ENCODE measurements at regions not wholly inside any gene's neighbourhood (a gene's known extent, or its start where the extent isn't known, plus 50 kb on each side); places are given as distances from the start of the nearest gene placed in this dataset.

DNA sequence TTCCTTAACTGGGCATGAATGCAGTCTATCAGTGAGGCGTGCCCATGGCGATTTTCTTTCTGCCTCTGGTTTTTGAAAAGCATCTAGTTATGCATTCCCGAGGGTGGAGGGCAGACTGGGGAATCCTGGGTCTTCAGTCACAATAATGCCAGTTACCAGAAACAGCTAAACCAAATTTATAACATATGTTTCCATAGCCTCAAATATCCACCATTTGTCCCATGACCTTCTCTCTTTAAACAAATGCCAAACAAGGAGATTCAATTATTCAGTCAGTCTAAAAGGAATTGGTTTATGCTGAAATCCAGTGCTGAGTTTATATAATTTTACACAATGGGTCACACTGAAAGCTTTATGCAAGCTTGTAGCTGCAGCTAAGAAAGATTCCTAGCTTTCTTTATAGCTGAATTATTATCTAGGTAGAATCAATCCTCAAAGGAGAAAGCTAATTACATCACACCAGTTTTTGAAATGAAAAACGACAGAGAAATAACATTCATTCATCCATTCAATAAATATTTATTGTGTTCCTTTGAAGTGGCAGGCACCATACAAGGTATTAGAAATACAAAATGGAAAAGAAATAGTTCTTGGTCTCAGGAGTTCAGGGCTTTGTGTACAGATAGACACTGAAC lies 131.3 kb upstream of the RAP1B start:
- TF ChIP-seq EZH2phosphoT487 (IDR thresholded peaks at IDR 0.05; ENCODE audit: borderline replicate concordance): no peak
- TF ChIP-seq, protein P1, sequence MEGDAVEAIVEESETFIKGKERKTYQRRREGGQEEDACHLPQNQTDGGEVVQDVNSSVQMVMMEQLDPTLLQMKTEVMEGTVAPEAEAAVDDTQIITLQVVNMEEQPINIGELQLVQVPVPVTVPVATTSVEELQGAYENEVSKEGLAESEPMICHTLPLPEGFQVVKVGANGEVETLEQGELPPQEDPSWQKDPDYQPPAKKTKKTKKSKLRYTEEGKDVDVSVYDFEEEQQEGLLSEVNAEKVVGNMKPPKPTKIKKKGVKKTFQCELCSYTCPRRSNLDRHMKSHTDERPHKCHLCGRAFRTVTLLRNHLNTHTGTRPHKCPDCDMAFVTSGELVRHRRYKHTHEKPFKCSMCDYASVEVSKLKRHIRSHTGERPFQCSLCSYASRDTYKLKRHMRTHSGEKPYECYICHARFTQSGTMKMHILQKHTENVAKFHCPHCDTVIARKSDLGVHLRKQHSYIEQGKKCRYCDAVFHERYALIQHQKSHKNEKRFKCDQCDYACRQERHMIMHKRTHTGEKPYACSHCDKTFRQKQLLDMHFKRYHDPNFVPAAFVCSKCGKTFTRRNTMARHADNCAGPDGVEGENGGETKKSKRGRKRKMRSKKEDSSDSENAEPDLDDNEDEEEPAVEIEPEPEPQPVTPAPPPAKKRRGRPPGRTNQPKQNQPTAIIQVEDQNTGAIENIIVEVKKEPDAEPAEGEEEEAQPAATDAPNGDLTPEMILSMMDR (conservative IDR thresholded peaks at IDR 0.05; ENCODE audit: low read length): no peak
- H3K4me3 ChIP-seq (ENCODE audit: low read length, poor library complexity, severe bottlenecking): no peak overlapping the region
- no peaks in the 10 kb centered on the region for H3K79me2 ChIP-seq (ENCODE audit: insufficient read depth, low read length)
- 0 out of 2 replicates have a peak overlapping the region, but pooled peaks have one; percentile 9 for H2AFZ ChIP-seq (ENCODE audit: low read length)
- no peaks in the 10 kb centered on the region for H3K9me3 ChIP-seq (ENCODE audit: insufficient read depth, low read depth, low read length)
- H3K4me1 ChIP-seq (ENCODE audit: insufficient read depth, low read length, poor library complexity, severe bottlenecking): peaks cover 33% of the 10 kb centered on the region
- no peaks in the 10 kb centered on the region for H4K20me1 ChIP-seq (ENCODE audit: insufficient read depth, low read length, poor library complexity, severe bottlenecking)
- no peaks in the 10 kb centered on the region for H3K9me2 ChIP-seq (replicated peaks; ENCODE audit: low read depth, low read length)
- no peaks in the 10 kb centered on the region for H3F3A ChIP-seq (ENCODE audit: low read depth)
- H3K4me2 ChIP-seq (ENCODE audit: low read depth, low read length, poor library complexity, severe bottlenecking): no peak overlapping the region
- H3K9ac ChIP-seq (ENCODE audit: low read depth, low read length, poor library complexity, severe bottlenecking): no peak overlapping the region
- no peaks in the 10 kb centered on the region for H3K27me3 ChIP-seq (ENCODE audit: insufficient read depth, low read length, poor library complexity, severe bottlenecking)
- no peaks in the 10 kb centered on the region for H3K36me3 ChIP-seq (ENCODE audit: insufficient read depth, low read length)

DNA sequence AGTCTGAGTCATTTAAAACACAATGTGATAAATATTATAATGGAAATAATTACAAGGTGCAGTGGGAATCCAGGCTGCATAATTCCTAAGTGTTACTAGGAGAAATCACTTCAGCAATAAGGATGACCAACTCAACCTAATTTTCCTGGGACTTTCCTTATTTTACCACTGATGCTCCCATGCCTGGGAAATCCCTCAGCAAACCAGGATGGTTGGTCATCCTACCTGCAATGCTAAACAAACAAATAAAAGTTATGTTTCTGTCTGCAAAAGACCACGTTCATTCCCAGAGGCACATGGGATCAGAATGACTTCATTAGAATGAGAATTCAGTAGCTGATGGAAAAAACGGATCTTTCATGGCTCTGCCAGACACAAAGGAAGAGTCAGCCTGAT lies 130.8 kb upstream of the RAP1B start:
- Histone ChIP-seq H3K4me2 (ENCODE audit: low read depth, low read length, poor library complexity, severe bottlenecking) (no peak overlapping the region), H3K4me1 (ENCODE audit: insufficient read depth, low read length, poor library complexity, severe bottlenecking) (peaks cover 33% of the 10 kb centered on the region), H2AFZ (ENCODE audit: low read length) (no peak overlapping the region), H4K20me1 (ENCODE audit: insufficient read depth, low read length, poor library complexity, severe bottlenecking) (no peaks in the 10 kb centered on the region), H3K9me2 (replicated peaks; ENCODE audit: low read depth, low read length) (no peaks in the 10 kb centered on the region), H3K9me3 (ENCODE audit: insufficient read depth, low read depth, low read length) (no peaks in the 10 kb centered on the region), H3F3A (ENCODE audit: low read depth) (no peaks in the 10 kb centered on the region), H3K4me3 (ENCODE audit: low read length, poor library complexity, severe bottlenecking) (no peak overlapping the region), H3K27me3 (ENCODE audit: insufficient read depth, low read length, poor library complexity, severe bottlenecking) (no peaks in the 10 kb centered on the region), H3K9ac (ENCODE audit: low read depth, low read length, poor library complexity, severe bottlenecking) (no peak overlapping the region), H3K79me2 (ENCODE audit: insufficient read depth, low read length) (no peaks in the 10 kb centered on the region), H3K36me3 (ENCODE audit: insufficient read depth, low read length) (no peaks in the 10 kb centered on the region)
- no peak for TF ChIP-seq EZH2phosphoT487 (IDR thresholded peaks at IDR 0.05; ENCODE audit: borderline replicate concordance)
- TF ChIP-seq, protein P1 (conservative IDR thresholded peaks at IDR 0.05; ENCODE audit: low read length): no peak

DNA sequence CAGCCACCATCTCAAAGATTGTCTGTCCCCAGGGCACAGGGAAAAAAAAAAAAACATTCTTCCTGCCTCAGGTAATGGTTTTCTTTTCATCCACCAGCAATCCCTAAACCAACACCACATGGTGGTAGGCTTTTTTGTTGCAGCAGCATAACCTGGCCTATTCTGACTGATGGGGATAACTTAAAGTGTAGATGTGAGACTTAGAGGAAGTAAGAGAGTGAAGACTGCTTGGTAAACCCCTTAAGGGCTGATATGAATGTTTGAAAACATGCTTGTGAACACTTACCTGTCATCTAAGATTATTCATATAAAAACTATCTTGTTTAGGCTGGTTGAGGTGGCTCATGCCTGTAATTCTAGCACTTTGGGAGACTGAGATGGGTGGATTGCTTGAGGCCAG lies 130.2 kb upstream of the RAP1B start:
- no peak for TF ChIP-seq EZH2phosphoT487 (IDR thresholded peaks at IDR 0.05; ENCODE audit: borderline replicate concordance)
- TF ChIP-seq, protein P1 (conservative IDR thresholded peaks at IDR 0.05; ENCODE audit: low read length): no peak
- H3K79me2 ChIP-seq (ENCODE audit: insufficient read depth, low read length): no peaks in the 10 kb centered on the region
- no peak overlapping the region for H3K4me3 ChIP-seq (ENCODE audit: low read length, poor library complexity, severe bottlenecking)
- H3K4me1 ChIP-seq (ENCODE audit: insufficient read depth, low read length, poor library complexity, severe bottlenecking): peaks cover 33% of the 10 kb centered on the region
- H4K20me1 ChIP-seq (ENCODE audit: insufficient read depth, low read length, poor library complexity, severe bottlenecking): no peaks in the 10 kb centered on the region
- no peak overlapping the region for H3K9ac ChIP-seq (ENCODE audit: low read depth, low read length, poor library complexity, severe bottlenecking)
- no peak overlapping the region for H3K4me2 ChIP-seq (ENCODE audit: low read depth, low read length, poor library complexity, severe bottlenecking)
- no peak overlapping the region for H2AFZ ChIP-seq (ENCODE audit: low read length)
- H3K9me3 ChIP-seq (ENCODE audit: insufficient read depth, low read depth, low read length): no peaks in the 10 kb centered on the region
- H3K27me3 ChIP-seq (ENCODE audit: insufficient read depth, low read length, poor library complexity, severe bottlenecking): no peaks in the 10 kb centered on the region
- no peaks in the 10 kb centered on the region for H3F3A ChIP-seq (ENCODE audit: low read depth)
- H3K9me2 ChIP-seq (replicated peaks; ENCODE audit: low read depth, low read length): no peaks in the 10 kb centered on the region
- no peaks in the 10 kb centered on the region for H3K36me3 ChIP-seq (ENCODE audit: insufficient read depth, low read length)

All from Loucy (cell line).